SK-N-SH (cell line): ENCODE measurements at regions not wholly inside any gene's neighbourhood (a gene's known extent, or its start where the extent isn't known, plus 50 kb on each side); places are given as distances from the start of the nearest gene placed in this dataset.
A peak's percentile ranks its signal among the peaks of the same experiment; 100 is the strongest.

ENCODE experiments used
- CTCF ChIA-PET: fragments of 300-600, 350-600 bp; formaldehyde crosslinking; extraction: SDS; loops from one replicate; lab custom pipeline; 2021; lab: Yijun Ruan, JAX
- POLR2A ChIA-PET: fragments of 350-600 bp; sonication (Branson Sonifier 250); formaldehyde crosslinking; extraction: SDS; loops from one replicate; lab custom pipeline; 2020; ENCODE audit warnings: antibody characterized with exemption, inconsistent platforms; lab: Yijun Ruan, JAX
- DNase-seq: peaks from one replicate; pipeline ENCODE4 v3.0.0; 2012
- H2AFZ ChIP-seq: fragments of 200-600 bp; sonication (generic); 2 replicates; pipeline ENCODE4 v1.8.1; 2016; ENCODE audit warnings: antibody characterized with exemption, mild to moderate bottlenecking, low read depth
- H3F3A ChIP-seq: fragments of 200-600 bp; sonication (generic); replicated peaks from 2 replicates; pipeline ENCODE3; 2016; ENCODE audit warnings: antibody characterized with exemption, mild to moderate bottlenecking; ENCODE audit not compliant: insufficient read depth
- H3K27ac ChIP-seq, 2 experiments: fragments of 200-500 bp in 1 of 2; fragments of 200-600 bp in 1 of 2; sonication (Bioruptor generic) in 1 of 2; sonication (generic), shearing (Covaris generic) in 1 of 2; 2 replicates each; pipeline versions ENCODE4 v1.5.1 to v1.6.1; 2014 to 2016; ENCODE audit warnings: low read depth in 2 of 2, inconsistent platforms in 1 of 2, low read length in 1 of 2, mild to moderate bottlenecking in 1 of 2, mixed read lengths in 1 of 2
- H3K27me3 ChIP-seq: fragments of 200-600 bp; sonication (generic), shearing (Covaris generic); 2 replicates; pipeline ENCODE4 v1.6.1; 2016; ENCODE audit warnings: mixed run types; ENCODE audit not compliant: insufficient read depth
- H3K36me3 ChIP-seq, 2 experiments: fragments of 200-500 bp in 1 of 2; fragments of 200-600 bp in 1 of 2; sonication (Bioruptor generic) in 1 of 2; sonication (generic) in 1 of 2; replicated peaks in 1 of 2; 2 replicates each; pipeline versions ENCODE3 to v1.5.1; 2014 to 2016; ENCODE audit warnings: low read length in 1 of 2, mild to moderate bottlenecking in 1 of 2; ENCODE audit not compliant: insufficient read depth in 2 of 2, control insufficient read depth in 1 of 2
- H3K4me1 ChIP-seq, 2 experiments: fragments of 200-500 bp in 1 of 2; fragments of 200-600 bp in 1 of 2; sonication (Bioruptor generic) in 1 of 2; sonication (generic), shearing (Covaris generic) in 1 of 2; 2 replicates each; pipeline versions ENCODE4 v1.5.1 to v1.6.1; 2014 to 2016; ENCODE audit warnings: low read depth in 1 of 2, low read length in 1 of 2, mixed run types in 1 of 2; ENCODE audit not compliant: insufficient read depth in 2 of 2, control insufficient read depth in 1 of 2
- H3K4me2 ChIP-seq: fragments of 200-600 bp; sonication (generic), shearing (Covaris generic); 2 replicates; pipeline ENCODE4 v1.6.1; 2017; ENCODE audit warnings: mixed run types
- H3K4me3 ChIP-seq, 2 experiments: fragments of 200-500 bp in 1 of 2; fragments of 200-600 bp in 1 of 2; sonication (Bioruptor generic) in 1 of 2; sonication (generic), shearing (Covaris generic) in 1 of 2; 2 replicates each; pipeline versions ENCODE4 v1.5.1 to v1.8.1; 2014 to 2016; ENCODE audit warnings: low read depth in 2 of 2, inconsistent platforms in 1 of 2, low read length in 1 of 2, mild to moderate bottlenecking in 1 of 2, mixed read lengths in 1 of 2, moderate library complexity in 1 of 2
- H3K79me2 ChIP-seq: fragments of 200-600 bp; sonication (generic); 2 replicates; pipeline ENCODE4 v1.8.1; 2017; ENCODE audit warnings: mild to moderate bottlenecking; ENCODE audit not compliant: insufficient read depth
- H3K9ac ChIP-seq: fragments of 200-600 bp; sonication (generic); 2 replicates; pipeline ENCODE4 v1.6.1; 2017; ENCODE audit warnings: mixed run types
- H3K9me2 ChIP-seq: fragments of 200-600 bp; sonication (generic); 2 replicates; pipeline ENCODE4 v1.6.1; 2017; ENCODE audit warnings: mixed run types
- H3K9me3 ChIP-seq: fragments of 200-600 bp; sonication (generic); 2 replicates; pipeline ENCODE4 v1.6.1; 2017; ENCODE audit warnings: mixed run types, mild to moderate bottlenecking, moderate library complexity
- H4K20me1 ChIP-seq: fragments of 200-600 bp; sonication (generic); 2 replicates; pipeline ENCODE4 v1.6.1; 2017; ENCODE audit warnings: mild to moderate bottlenecking, mixed run types; ENCODE audit not compliant: insufficient read depth
- CHD2 ChIP-seq: fragments of 150-350 bp; IDR thresholded peaks from 2 replicates; pipeline ENCODE4 v1.6.1; 2018; ENCODE audit warnings: low read length; ENCODE audit not compliant: partially characterized antibody
- ELF1 ChIP-seq: IDR thresholded peaks from 2 replicates; pipeline ENCODE4 v1.4.0; 2012
- EP300 ChIP-seq, 2 experiments: IDR thresholded peaks; 2 replicates each; pipeline versions ENCODE4 v1.4.0 to v1.6.1; 2012; ENCODE audit warnings: borderline replicate concordance in 1 of 2, low read depth in 1 of 2, low read length in 1 of 2
- EZH2phosphoT487 ChIP-seq: fragments of 200-600 bp; sonication (generic); IDR thresholded peaks from 2 replicates; pipeline ENCODE4 v1.6.1; 2017; ENCODE audit warnings: low read depth, mixed run types, mild to moderate bottlenecking, antibody characterized with exemption, moderate library complexity, borderline replicate concordance
- FOSL2 ChIP-seq: IDR thresholded peaks from 2 replicates; pipeline ENCODE4 v1.4.0; 2012; ENCODE audit warnings: low read depth, mild to moderate bottlenecking, moderate library complexity, borderline replicate concordance
- GABPA ChIP-seq: IDR thresholded peaks from 2 replicates; pipeline ENCODE4 v1.4.0; 2012; ENCODE audit warnings: low read depth, mild to moderate bottlenecking
- GATA2 ChIP-seq: sonication (generic); formaldehyde crosslinking; IDR thresholded peaks from 2 replicates; pipeline ENCODE4 v1.5.0; 2020; ENCODE audit warnings: mild to moderate bottlenecking, missing genetic modification reagents
- IRF3 ChIP-seq: fragments of 150-350 bp; IDR thresholded peaks from 2 replicates; pipeline ENCODE4 v1.6.1; 2016; ENCODE audit warnings: mild to moderate bottlenecking, low read depth, low read length
- JUND ChIP-seq: IDR thresholded peaks from 2 replicates; pipeline ENCODE4 v1.4.0; 2012
- MAX ChIP-seq: IDR thresholded peaks from 2 replicates; pipeline ENCODE4 v1.4.0; 2012; ENCODE audit warnings: low read depth
- MXI1 ChIP-seq: IDR thresholded peaks from 2 replicates; pipeline ENCODE4 v1.6.1; 2012; ENCODE audit warnings: mild to moderate bottlenecking, low read depth, low read length, improper control_type of control experiment
- NFIC ChIP-seq: IDR thresholded peaks from 2 replicates; pipeline ENCODE4 v1.4.0; 2012; ENCODE audit warnings: borderline replicate concordance
- NRF1 ChIP-seq: IDR thresholded peaks from 2 replicates; pipeline ENCODE4 v1.6.1; 2012; ENCODE audit warnings: low read depth, mild to moderate bottlenecking, low read length
- POLR2AphosphoS5 ChIP-seq: IDR thresholded peaks from 2 replicates; pipeline ENCODE4 v1.6.1; 2012; ENCODE audit warnings: low read depth, low read length
- RCOR1 ChIP-seq: fragments of 150-350 bp; IDR thresholded peaks from 2 replicates; pipeline ENCODE4 v1.6.1; 2017; ENCODE audit warnings: antibody characterized with exemption, low read length
- REST ChIP-seq: IDR thresholded peaks from 2 replicates; pipeline ENCODE4 v1.6.1; 2012; ENCODE audit warnings: mild to moderate bottlenecking, low read depth, low read length, moderate library complexity
- TAF1 ChIP-seq: IDR thresholded peaks from 2 replicates; pipeline ENCODE4 v1.6.1; 2012; ENCODE audit warnings: low read depth, mild to moderate bottlenecking, low read length, moderate library complexity, borderline replicate concordance
- TCF12 ChIP-seq: IDR thresholded peaks from 2 replicates; pipeline ENCODE4 v1.4.0; 2012
- USF2 ChIP-seq: fragments of 150-350 bp; IDR thresholded peaks from 2 replicates; pipeline ENCODE4 v1.6.1; 2017; ENCODE audit warnings: antibody characterized with exemption, low read length, low read depth, borderline replicate concordance
- WGBS: methylation state at CpG from one replicate; pipeline ENCODE4 v1.1.6; 2017; ENCODE audit warnings: low lambda C conversion rate; 5-methylcytosine and 5-hydroxymethylcytosine counted together
- TF ChIP-seq, protein P1 (sequence below): IDR thresholded peaks from 2 replicates; pipeline ENCODE4; 2012

DNA sequence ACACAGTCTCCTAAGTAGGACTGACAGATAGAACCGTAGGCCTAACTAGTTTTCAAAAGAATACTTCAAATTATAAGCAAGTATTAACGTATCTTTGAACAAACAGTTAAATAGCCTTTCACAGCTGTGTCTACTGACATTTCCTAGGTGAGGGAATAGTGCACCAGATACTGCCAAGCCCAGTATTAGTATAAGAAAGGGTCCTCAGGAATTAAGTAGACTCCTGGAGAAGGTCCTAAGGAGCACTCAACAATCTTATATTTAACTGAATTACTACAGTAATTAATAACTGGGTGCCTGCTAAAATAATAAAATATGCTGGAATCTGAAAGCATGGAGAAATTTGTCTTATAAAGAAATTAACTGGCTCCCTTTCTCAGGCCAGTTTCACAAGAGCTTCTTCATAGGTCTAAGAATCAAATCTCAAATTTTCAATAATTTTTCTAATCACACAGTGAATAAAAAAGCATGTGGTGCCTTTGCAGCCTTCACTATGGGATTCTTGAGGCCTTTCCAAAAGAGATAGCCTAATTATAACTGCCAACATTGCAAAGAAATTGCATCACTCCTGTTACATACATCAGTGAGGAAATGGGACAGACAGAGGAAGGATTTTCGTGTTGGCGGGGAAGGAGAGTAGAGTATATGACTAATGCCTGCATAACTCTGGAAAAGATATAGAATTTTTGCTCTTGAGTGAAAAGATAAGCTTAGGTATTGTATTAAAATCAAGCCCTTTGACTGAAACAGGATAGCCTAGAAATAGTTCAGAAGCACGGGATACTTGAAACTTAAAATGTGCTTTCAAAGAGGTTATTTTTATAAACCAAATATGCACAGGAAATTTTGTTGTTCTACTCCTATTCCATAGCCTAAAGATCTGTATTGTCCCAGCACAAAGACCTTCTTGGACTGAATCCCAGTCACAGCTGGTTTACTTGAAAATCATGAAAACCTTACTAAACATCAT is 228.6 kb upstream of the STK17B start (continued):
- TF ChIP-seq IRF3 (no peak), TCF12 (peak; percentile 90), EZH2phosphoT487 (no peak), CHD2 (no peak), POLR2AphosphoS5 (peak; percentile 54; the same call in 1 of the 2 replicates), JUND (peak; percentile 85), NRF1 (no peak), REST (0 out of 2 replicates have a peak, but pooled peaks have one; percentile 16), ELF1 (peak; percentile 37; the same call in 1 of the 2 replicates), MAX (0 out of 2 replicates have a peak, but pooled peaks have one; percentile 45), USF2 (no peak)

DNA sequence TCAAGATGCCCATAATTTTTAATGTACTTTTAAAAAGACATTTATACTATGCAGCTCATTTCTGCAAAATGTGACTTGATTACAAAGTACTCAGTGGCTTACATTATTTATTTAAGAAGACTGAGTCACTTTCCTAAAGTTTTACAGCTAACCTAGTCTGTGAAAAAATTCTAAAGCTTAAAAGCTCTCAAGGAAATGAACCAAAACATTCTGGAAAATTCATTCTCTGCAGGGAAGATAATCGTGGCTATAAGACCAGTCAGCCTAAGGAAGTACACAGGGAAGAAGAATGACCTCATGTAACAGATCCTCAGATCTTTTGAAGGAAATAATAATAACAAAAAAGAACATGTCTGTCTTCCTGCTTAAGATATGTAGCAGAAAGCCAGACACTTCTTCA is 232.1 kb upstream of the STK17B start:
- Histone ChIP-seq H3K4me2 (peak overlapping the region; percentile 32; the same call in 1 of the 2 replicates), H3K9me3 (no peaks in the 10 kb centered on the region), H3K79me2 (no peaks in the 10 kb centered on the region), H3K36me3 (no peaks in the 10 kb centered on the region), H2AFZ (0 out of 2 replicates have a peak overlapping the region, but pooled peaks have one; percentile 42), H3K4me3 (no peak overlapping the region), H3K27me3 (no peaks in the 10 kb centered on the region), H3K9me2 (no peaks in the 10 kb centered on the region), H3K27ac (peak overlapping the region; percentile 50 to 86; a peak in 3 of 4 replicates), H3K4me1 (peaks cover 0 to 35% of the 10 kb centered on the region in 2 experiments; a peak in 3 of 4 replicates), H3K9ac (peak overlapping the region; percentile 16; the same call in 1 of the 2 replicates), H4K20me1 (no peaks in the 10 kb centered on the region), H3F3A (peaks cover 54% of the 10 kb centered on the region)
- POLR2A ChIA-PET = no interaction called here
- 8% methylated on average over 1 of the region's 1 CpG for WGBS
- CTCF ChIA-PET = interaction anchor here (1.5 kb wide), 1 partner anchor 18 kb away, joined by 3 read pairs; no protein-coding TSS in a partner anchor
- DNase-seq = no peak
- no peak for TF ChIP-seq NFIC
- TF ChIP-seq GABPA = no peak
- no peak for TF ChIP-seq EP300 (IDR thresholded peaks at IDR 0.05; ENCODE audit: borderline replicate concordance in 1 of 2, low read depth in 1 of 2, low read length in 1 of 2)
- TF ChIP-seq RCOR1 = no peak
- no peak for TF ChIP-seq MXI1
- no peak for TF ChIP-seq MAX
- TF ChIP-seq TAF1 = no peak
- TF ChIP-seq, protein P1, sequence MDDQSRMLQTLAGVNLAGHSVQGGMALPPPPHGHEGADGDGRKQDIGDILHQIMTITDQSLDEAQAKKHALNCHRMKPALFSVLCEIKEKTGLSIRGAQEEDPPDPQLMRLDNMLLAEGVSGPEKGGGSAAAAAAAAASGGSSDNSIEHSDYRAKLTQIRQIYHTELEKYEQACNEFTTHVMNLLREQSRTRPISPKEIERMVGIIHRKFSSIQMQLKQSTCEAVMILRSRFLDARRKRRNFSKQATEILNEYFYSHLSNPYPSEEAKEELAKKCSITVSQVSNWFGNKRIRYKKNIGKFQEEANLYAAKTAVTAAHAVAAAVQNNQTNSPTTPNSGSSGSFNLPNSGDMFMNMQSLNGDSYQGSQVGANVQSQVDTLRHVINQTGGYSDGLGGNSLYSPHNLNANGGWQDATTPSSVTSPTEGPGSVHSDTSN = no peak
- TF ChIP-seq TCF12 = peak; percentile 26; the same call in 1 of the 2 replicates
- no peak for TF ChIP-seq USF2
- TF ChIP-seq GATA2 (CRISPR knock-in tag) = no peak
- no peak for TF ChIP-seq NRF1
- TF ChIP-seq FOSL2 = 0 out of 2 replicates have a peak, but pooled peaks have one; percentile 14
